ENCODE measurements at regions not wholly inside any gene's neighbourhood (a gene's known extent, or its start where the extent isn't known, plus 50 kb on each side); places are given as distances from the start of the nearest gene placed in this dataset.

- no peak for DNase-seq
Observed at GRCh38 chr18:38460657-38461056, 895.1 kb upstream of the CELF4 start.

- no peak for DNase-seq
Observed at GRCh38 chr18:38459131-38459994, 893.8 kb upstream of the CELF4 start.

- no peak for DNase-seq
Observed at GRCh38 chr18:38458698-38459097, 893.1 kb upstream of the CELF4 start.

- no peak for DNase-seq
Observed at GRCh38 chr18:38456253-38456652, 890.7 kb upstream of the CELF4 start.

GRCh38 chr18:38454764-38455469, 889.3 kb upstream of the CELF4 start:
- no peak for DNase-seq

GRCh38 chr18:38453880-38454279, 888.3 kb upstream of the CELF4 start:
- DNase-seq, result no peak

- DNase-seq, result no peak
Observed at GRCh38 chr18:38450876-38451275, 885.3 kb upstream of the CELF4 start.

GRCh38 chr18:38445804-38446145, 880.2 kb upstream of the CELF4 start:
- no peak for DNase-seq

GRCh38 chr18:38444971-38445803, 879.6 kb upstream of the CELF4 start:
- no peak for DNase-seq

- DNase-seq, result no peak
Observed at GRCh38 chr18:38427736-38428135, 862.1 kb upstream of the CELF4 start.

GRCh38 chr18:38427234-38427633, 861.6 kb upstream of the CELF4 start:
- DNase-seq, result no peak

GRCh38 chr18:38421872-38422615, 856.4 kb upstream of the CELF4 start:
- DNase-seq, result no peak

GRCh38 chr18:38421021-38421420, 855.4 kb upstream of the CELF4 start:
- no peak for DNase-seq

GRCh38 chr18:38420611-38421010, 855.0 kb upstream of the CELF4 start:
- DNase-seq, result no peak

GRCh38 chr18:38415811-38416210, 850.2 kb upstream of the CELF4 start:
- DNase-seq, result no peak

- DNase-seq, result no peak
Observed at GRCh38 chr18:38413193-38413592, 847.6 kb upstream of the CELF4 start.

- DNase-seq, result no peak
Observed at GRCh38 chr18:38406607-38407006, 841.0 kb upstream of the CELF4 start.

GRCh38 chr18:38402509-38402908, 836.9 kb upstream of the CELF4 start:
- no peak for DNase-seq

GRCh38 chr18:38397094-38397493, 831.5 kb upstream of the CELF4 start:
- DNase-seq, result no peak

- DNase-seq, result no peak
Observed at GRCh38 chr18:38386146-38386545, 820.5 kb upstream of the CELF4 start.

GRCh38 chr18:38369772-38370690, 804.4 kb upstream of the CELF4 start:
- no peak for DNase-seq

- no peak for DNase-seq
Observed at GRCh38 chr18:38368886-38369285, 803.3 kb upstream of the CELF4 start.
